MM.1S (cell line): ENCODE measurements at regions not wholly inside any gene's neighbourhood (a gene's known extent, or its start where the extent isn't known, plus 50 kb on each side); places are given as distances from the start of the nearest gene placed in this dataset.

Source experiments
- DNase-seq: peaks from one replicate; pipeline ENCODE4 v3.0.0-alpha.2; 2015
- H2AFZ ChIP-seq: fragments of 300-600 bp; sonication (generic); 2 replicates; pipeline ENCODE4 v1.6.0; 2016; ENCODE audit warnings: antibody characterized with exemption, low read length
- H3F3A ChIP-seq: fragments of 300-600 bp; sonication (generic); 2 replicates; pipeline ENCODE4 v1.6.1; 2016; ENCODE audit warnings: mild to moderate bottlenecking, antibody characterized with exemption, low read length, moderate library complexity, mixed read lengths; ENCODE audit not compliant: insufficient read depth
- H3K27ac ChIP-seq: fragments of 300-600 bp; sonication (generic); 2 replicates; pipeline ENCODE4 v1.5.1; 2016; ENCODE audit warnings: mild to moderate bottlenecking, low read length
- H3K27me3 ChIP-seq: fragments of 300-600 bp; sonication (generic); replicated peaks from 2 replicates; pipeline ENCODE4 v1.6.0; 2016; ENCODE audit warnings: low read length; ENCODE audit not compliant: insufficient read depth
- H3K36me3 ChIP-seq: fragments of 300-600 bp; sonication (generic); replicated peaks from 2 replicates; pipeline ENCODE4 v1.6.1; 2016; ENCODE audit warnings: mild to moderate bottlenecking, low read length, mixed read lengths; ENCODE audit not compliant: insufficient read depth
- H3K4me1 ChIP-seq: fragments of 300-600 bp; sonication (generic); 2 replicates; pipeline ENCODE4 v1.6.1; 2016; ENCODE audit warnings: low read length, mixed read lengths
- H3K4me2 ChIP-seq: fragments of 300-600 bp; sonication (generic); 2 replicates; pipeline ENCODE4 v1.6.0; 2016; ENCODE audit warnings: low read depth, low read length
- H3K4me3 ChIP-seq: fragments of 300-600 bp; sonication (generic); 2 replicates; pipeline ENCODE4 v1.5.1; 2016; ENCODE audit warnings: low read length, mixed read lengths
- H3K79me2 ChIP-seq: fragments of 300-600 bp; sonication (generic); 2 replicates; pipeline ENCODE4 v1.6.1; 2016; ENCODE audit warnings: mixed run types, low read length, mixed read lengths
- H3K9ac ChIP-seq: fragments of 300-600 bp; sonication (generic); 2 replicates; pipeline ENCODE4 v1.6.1; 2016; ENCODE audit warnings: low read length, mixed read lengths
- H3K9me2 ChIP-seq: fragments of 300-600 bp; sonication (generic); replicated peaks from 2 replicates; pipeline ENCODE4 v1.6.1; 2016; ENCODE audit warnings: mild to moderate bottlenecking, low read length, mixed read lengths; ENCODE audit not compliant: insufficient read depth
- H3K9me3 ChIP-seq: fragments of 300-600 bp; sonication (generic); replicated peaks from 2 replicates; pipeline ENCODE4 v1.6.1; 2016; ENCODE audit warnings: mild to moderate bottlenecking, low read length, mixed read lengths; ENCODE audit not compliant: insufficient read depth
- H4K20me1 ChIP-seq: fragments of 300-600 bp; sonication (generic); 2 replicates; pipeline ENCODE4 v1.6.1; 2016; ENCODE audit warnings: mild to moderate bottlenecking, low read length, moderate library complexity, mixed read lengths; ENCODE audit not compliant: insufficient read depth
- CTCF ChIP-seq: fragments of 300-600 bp; sonication (generic); IDR thresholded peaks from 2 replicates; pipeline ENCODE4 v1.5.1; 2016; ENCODE audit warnings: antibody characterized with exemption, low read length, mixed read lengths
- EZH2 ChIP-seq: fragments of 300-600 bp; sonication (generic); optimal IDR thresholded peaks from 2 replicates; pipeline ENCODE3; 2017; ENCODE audit warnings: low read depth, mild to moderate bottlenecking, antibody characterized with exemption, low read length, mixed read lengths
- EZH2phosphoT487 ChIP-seq: fragments of 300-600 bp; sonication (generic); IDR thresholded peaks from 2 replicates; pipeline ENCODE4 v1.6.1; 2018; ENCODE audit warnings: antibody characterized with exemption, low read length

- no peak overlapping the region for H3K4me2 ChIP-seq
- H3K9me3 ChIP-seq, result no peaks in the 10 kb centered on the region
- H3K4me1 ChIP-seq, result no peaks in the 10 kb centered on the region
- no peaks in the 10 kb centered on the region for H3K27me3 ChIP-seq
- no peak overlapping the region for H3K4me3 ChIP-seq
- H3K9ac ChIP-seq, result no peak overlapping the region
- no peak for DNase-seq
- H3K36me3 ChIP-seq, result no peaks in the 10 kb centered on the region
- TF ChIP-seq EZH2 (no peak), EZH2phosphoT487 (no peak), CTCF (no peak)
- H3K79me2 ChIP-seq, result no peaks in the 10 kb centered on the region
- no peaks in the 10 kb centered on the region for H3K9me2 ChIP-seq
- H4K20me1 ChIP-seq, result no peaks in the 10 kb centered on the region
- no peak overlapping the region for H2AFZ ChIP-seq
- H3F3A ChIP-seq, result no peaks in the 10 kb centered on the region
- no peak overlapping the region for H3K27ac ChIP-seq
Measured at GRCh38 chr2:16411788-16412187, 253.8 kb downstream of the CYRIA start.

- Histone ChIP-seq H3K27ac (no peak overlapping the region), H3F3A (no peaks in the 10 kb centered on the region), H3K36me3 (no peaks in the 10 kb centered on the region), H2AFZ (no peak overlapping the region), H3K4me2 (no peak overlapping the region), H3K79me2 (no peaks in the 10 kb centered on the region), H3K9me2 (no peaks in the 10 kb centered on the region), H3K4me3 (no peak overlapping the region), H3K9ac (no peak overlapping the region), H4K20me1 (no peaks in the 10 kb centered on the region), H3K27me3 (no peaks in the 10 kb centered on the region), H3K4me1 (no peaks in the 10 kb centered on the region), H3K9me3 (no peaks in the 10 kb centered on the region)
- DNase-seq, result no peak
- TF ChIP-seq CTCF (no peak), EZH2phosphoT487 (no peak)
Measured at GRCh38 chr2:16409849-16410248, 255.8 kb downstream of the CYRIA start.

- DNase-seq, result no peak
- Histone ChIP-seq H3K79me2 (no peaks in the 10 kb centered on the region), H3K9me2 (no peaks in the 10 kb centered on the region), H3F3A (no peaks in the 10 kb centered on the region), H3K4me1 (no peaks in the 10 kb centered on the region), H3K4me3 (no peak overlapping the region), H3K4me2 (no peak overlapping the region), H3K9ac (no peak overlapping the region), H3K36me3 (no peaks in the 10 kb centered on the region), H3K27me3 (no peaks in the 10 kb centered on the region), H2AFZ (no peak overlapping the region), H3K27ac (no peak overlapping the region), H4K20me1 (no peaks in the 10 kb centered on the region), H3K9me3 (no peaks in the 10 kb centered on the region)
- no peak for TF ChIP-seq CTCF
- TF ChIP-seq EZH2phosphoT487, result no peak
- TF ChIP-seq EZH2, result no peak
Measured at GRCh38 chr2:16409006-16409390, 256.6 kb downstream of the CYRIA start.
